GM12865 (cell line): ENCODE measurements at regions not wholly inside any gene's neighbourhood (a gene's known extent, or its start where the extent isn't known, plus 50 kb on each side); places are given as distances from the start of the nearest gene placed in this dataset.
"Not testable (repeated sequence)": the region's sequence is repeated elsewhere in the genome, so short reads cannot be mapped to it uniquely, and the experiment has no call there.

Experiments
- DNase-seq: peaks from one replicate; pipeline ENCODE4 v3.0.0; 2010; ENCODE audit warnings: low read depth
- H3K4me3 ChIP-seq: 2 replicates; pipeline ENCODE4 v1.5.1; 2011; ENCODE audit warnings: mild to moderate bottlenecking, low read depth, low read length, control low read depth
- CTCF ChIP-seq: IDR thresholded peaks from 2 replicates; pipeline ENCODE4 v1.5.1; 2011; ENCODE audit warnings: low read length, control low read depth, low read depth, inconsistent platforms; ENCODE audit not compliant: insufficient read depth; ENCODE audit errors: missing control alignments

DNA sequence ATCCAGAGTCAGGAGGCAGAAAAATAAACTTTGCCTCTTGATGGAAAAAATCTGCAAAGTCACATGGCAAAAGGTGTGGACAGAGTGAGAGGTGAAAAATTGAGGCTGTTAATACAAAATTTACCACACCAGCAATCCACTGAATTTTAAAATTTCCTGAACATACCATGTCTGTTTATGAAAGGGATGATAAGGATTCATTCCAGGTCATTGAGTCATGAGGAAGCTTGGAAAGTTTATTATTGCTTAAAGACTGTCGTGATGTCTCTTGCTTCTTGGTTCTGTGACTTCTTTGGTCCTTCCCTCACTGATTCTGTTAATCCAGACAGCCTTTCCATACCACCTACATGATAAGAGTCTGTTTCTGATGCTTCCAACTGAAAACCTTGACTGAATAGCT, 73.2 kb downstream of the TTC6 start:
- no peak overlapping the region for H3K4me3 ChIP-seq
- no peak for DNase-seq
- no peak for TF ChIP-seq CTCF

DNA sequence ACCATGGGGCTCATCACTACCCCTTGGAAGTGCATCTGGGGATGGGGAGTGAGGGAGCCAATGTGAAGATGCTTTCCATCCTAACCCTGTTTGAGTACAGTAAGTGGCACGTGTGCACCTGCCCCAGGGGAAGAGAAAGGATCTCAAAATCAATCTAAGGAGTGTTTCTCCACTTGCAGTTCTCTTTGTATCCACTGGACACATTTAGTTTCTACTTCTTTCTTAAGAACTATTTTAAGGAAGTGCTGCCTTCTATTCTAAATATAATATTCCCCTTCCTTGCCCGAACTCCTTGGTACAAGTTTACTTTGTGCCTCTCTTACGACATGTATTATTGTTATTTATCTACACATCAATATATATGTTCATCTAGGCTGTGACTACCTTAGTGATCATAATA, 73.8 kb downstream of the TTC6 start:
- TF ChIP-seq CTCF = no peak
- no peak overlapping the region for H3K4me3 ChIP-seq

GRCh38 chr14:37673439-37673838, 78.0 kb downstream of the TTC6 start:
- TF ChIP-seq CTCF = no peak
- H3K4me3 ChIP-seq = no peak overlapping the region
- no peak for DNase-seq

More for the DNA sequence above, 73.8 kb downstream of the TTC6 start:
- DNase-seq = no peak

- no peak overlapping the region for H3K4me3 ChIP-seq
- TF ChIP-seq CTCF = no peak
- DNase-seq = no peak
Measured at GRCh38 chr14:37678916-37679315, 83.5 kb downstream of the TTC6 start.

- H3K4me3 ChIP-seq = no peak overlapping the region
- DNase-seq = no peak
- no peak for TF ChIP-seq CTCF
Measured at GRCh38 chr14:37681486-37681885, 86.1 kb downstream of the TTC6 start.

GRCh38 chr14:37692680-37693079, 97.3 kb downstream of the TTC6 start:
- DNase-seq, H3K4me3 ChIP-seq: not testable (repeated sequence)

DNA sequence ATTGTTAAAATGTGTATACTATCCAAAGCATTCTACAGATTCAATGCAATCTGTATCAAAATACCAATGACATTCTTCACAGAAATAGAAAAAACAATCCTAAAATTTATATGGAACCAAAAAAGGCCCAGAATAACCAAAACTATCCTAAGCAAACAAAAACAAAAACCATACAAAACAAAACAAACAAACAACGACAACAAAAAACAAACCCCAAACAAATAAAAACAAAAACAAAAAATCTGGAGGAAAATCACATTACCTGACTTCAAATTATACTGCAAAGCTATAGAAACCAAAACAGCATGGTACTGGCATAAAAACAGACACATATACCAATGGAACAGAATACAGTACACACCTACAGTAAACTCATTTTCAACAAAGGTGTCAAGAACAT, 98.0 kb downstream of the TTC6 start:
- H3K4me3 ChIP-seq, DNase-seq: not testable (repeated sequence)

DNA sequence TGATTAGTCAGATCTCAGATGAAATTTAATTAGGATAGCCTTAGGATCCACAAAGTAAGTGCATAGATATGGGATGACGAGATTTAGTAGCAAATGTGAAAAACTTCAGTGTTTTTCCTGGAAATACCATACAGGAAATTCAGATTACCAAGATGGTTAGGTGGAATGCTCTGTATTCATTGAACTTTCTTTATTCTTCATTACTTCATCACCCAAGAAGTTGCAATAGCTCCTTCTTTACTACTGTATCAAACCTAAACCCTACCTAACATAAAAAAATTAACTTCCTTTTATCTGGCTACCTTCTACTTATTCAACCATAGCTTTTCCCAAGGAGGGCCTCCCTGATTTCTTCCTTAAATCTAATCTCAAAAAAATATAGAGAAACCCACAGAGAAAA, 100.4 kb downstream of the TTC6 start:
- DNase-seq = no peak
- TF ChIP-seq CTCF = no peak
- no peak overlapping the region for H3K4me3 ChIP-seq
